IPS-NIHi7 (cell line): ENCODE measurements at regions not wholly inside any gene's neighbourhood (a gene's known extent, or its start where the extent isn't known, plus 50 kb on each side); places are given as distances from the start of the nearest gene placed in this dataset.
"Not testable (repeated sequence)": the region's sequence is repeated elsewhere in the genome, so short reads cannot be mapped to it uniquely, and the experiment has no call there.

Experiments used
- DNase-seq: peaks from one replicate; pipeline ENCODE4 v3.0.0; 2012; ENCODE audit warnings: mixed read lengths; ENCODE audit errors: extremely low spot score

GRCh38 chr5:99061299-99061698 lies 132.5 kb upstream of the CHD1 start:
- no peak for DNase-seq

GRCh38 chr5:99060306-99061261 lies 131.8 kb upstream of the CHD1 start:
- DNase-seq = peak; percentile 63

GRCh38 chr5:99059685-99060084 lies 130.9 kb upstream of the CHD1 start:
- no peak for DNase-seq

DNA sequence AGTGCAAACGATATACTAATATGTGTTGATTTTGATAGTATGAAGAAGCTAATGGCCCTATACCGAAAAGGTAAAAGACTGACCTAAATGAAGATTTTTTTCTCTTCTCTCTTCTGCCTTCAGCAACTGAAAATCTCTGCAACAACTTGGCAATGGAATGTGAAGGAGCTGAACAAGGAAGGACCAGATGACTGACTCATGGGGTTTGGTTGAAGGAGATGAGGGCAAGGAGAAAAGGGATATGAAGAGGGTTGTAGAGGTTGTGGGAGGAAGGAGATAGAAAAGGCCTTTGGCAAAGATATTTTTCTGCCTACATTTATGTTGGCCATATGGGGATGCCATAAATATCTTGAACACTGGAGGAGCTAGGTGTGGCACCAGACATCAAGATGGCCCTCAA lies 129.7 kb upstream of the CHD1 start:
- no peak for DNase-seq

DNA sequence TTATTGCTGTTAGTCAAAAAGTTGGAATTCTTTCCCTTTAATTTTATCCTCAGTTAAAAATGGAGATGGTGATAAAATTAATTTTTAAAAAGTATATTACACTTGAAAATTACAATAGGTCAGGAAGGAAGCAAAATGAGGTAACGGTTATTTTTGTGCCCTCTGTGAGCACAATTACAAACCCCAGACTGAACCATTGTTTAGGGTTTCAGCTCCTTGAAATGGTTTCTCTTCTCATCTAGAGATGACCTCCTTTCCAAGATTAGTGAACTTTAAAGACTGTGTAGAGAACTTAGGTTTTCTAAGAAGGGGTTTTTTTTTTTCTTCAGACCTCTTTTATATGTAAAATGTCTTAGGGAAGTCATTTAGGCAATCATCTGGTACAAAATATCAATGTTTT lies 126.2 kb upstream of the CHD1 start:
- DNase-seq = no peak

GRCh38 chr5:99045871-99046270 lies 117.1 kb upstream of the CHD1 start:
- no peak for DNase-seq

DNA sequence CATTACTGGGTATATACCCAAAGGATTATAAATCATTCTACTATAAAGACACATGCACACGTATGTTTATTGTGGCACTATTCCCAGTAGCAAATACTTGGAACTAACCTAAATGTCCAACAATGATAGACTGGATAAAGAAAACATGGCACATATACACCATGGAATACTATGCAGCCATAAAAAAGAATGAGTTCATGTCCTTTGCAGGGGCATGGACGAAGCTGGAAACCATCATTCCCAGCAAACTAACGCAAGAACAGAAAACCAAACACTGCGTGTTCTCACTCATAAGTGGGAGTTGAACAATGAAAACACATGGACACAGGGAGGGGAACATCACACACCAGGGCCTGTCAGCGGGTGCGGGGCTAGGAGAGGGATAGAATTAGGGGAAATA lies 114.5 kb upstream of the CHD1 start:
- DNase-seq = not testable (repeated sequence)

- no peak for DNase-seq
Observed at GRCh38 chr5:99037668-99038067, 108.9 kb upstream of the CHD1 start.

GRCh38 chr5:99035942-99036341 lies 107.1 kb upstream of the CHD1 start:
- no peak for DNase-seq

- no peak for DNase-seq
Observed at GRCh38 chr5:99034336-99034735, 105.5 kb upstream of the CHD1 start.

DNA sequence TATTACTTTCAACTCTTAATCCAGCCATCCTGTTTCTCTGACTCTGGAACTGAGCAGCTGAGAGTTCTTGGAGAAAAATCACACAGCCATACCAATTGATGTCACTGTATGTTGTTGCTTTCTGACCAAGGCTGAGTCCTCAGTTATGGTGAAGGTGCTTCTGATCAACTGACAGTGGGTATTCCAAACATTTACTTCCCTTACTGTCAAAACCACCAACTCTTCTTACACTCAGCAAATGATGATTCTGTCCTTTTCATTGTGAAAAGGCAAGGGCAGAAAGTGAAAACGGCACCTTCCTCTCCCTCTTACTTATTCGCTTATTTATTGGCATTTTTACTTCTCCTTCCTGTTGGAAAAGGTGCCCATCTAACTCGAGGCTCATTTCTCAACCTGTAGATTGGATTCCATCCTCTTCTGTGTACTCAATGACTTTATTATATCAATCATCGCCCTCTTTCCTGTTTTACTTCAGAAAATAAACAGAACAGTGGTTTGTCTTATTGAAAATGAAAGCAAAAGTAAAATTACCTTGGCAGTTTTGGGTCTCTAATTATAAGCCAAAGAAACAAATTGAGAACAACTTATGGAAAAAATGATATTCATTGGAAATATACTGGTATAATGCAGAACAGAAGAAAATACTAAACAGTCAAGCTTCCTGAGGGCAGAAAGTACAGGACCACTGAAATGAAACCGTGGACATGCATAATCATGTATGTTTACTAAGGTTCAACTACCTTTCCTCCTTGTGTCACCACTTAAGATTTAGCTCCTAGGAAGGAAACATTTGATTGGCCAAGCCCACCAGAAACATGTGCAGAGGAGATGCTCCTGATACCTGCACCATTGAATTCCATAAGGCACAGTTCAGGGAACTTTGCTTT lies 104.5 kb upstream of the CHD1 start:
- no peak for DNase-seq

- DNase-seq = peak; percentile 72
Observed at GRCh38 chr5:99032234-99033013, 103.6 kb upstream of the CHD1 start.

- DNase-seq = no peak
Observed at GRCh38 chr5:99030906-99031440, 102.2 kb upstream of the CHD1 start.

DNA sequence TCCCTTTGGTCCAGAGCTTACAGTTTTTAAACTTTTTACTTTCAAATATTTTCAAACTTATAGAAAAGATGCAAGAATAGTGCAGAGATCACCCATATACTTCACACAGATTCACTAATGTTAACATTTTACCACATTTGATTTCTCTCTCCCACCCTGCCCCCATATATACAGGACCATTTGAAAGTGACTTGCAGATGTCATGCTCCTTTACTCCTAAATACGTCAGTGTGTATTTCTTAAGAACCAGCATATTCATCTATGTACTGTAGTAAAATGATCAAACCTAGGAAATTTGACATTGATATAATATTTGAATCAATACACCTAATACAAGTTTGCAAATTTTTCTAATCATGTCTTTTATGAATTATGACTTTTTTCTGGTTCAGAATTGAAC lies 100.4 kb upstream of the CHD1 start:
- no peak for DNase-seq

DNA sequence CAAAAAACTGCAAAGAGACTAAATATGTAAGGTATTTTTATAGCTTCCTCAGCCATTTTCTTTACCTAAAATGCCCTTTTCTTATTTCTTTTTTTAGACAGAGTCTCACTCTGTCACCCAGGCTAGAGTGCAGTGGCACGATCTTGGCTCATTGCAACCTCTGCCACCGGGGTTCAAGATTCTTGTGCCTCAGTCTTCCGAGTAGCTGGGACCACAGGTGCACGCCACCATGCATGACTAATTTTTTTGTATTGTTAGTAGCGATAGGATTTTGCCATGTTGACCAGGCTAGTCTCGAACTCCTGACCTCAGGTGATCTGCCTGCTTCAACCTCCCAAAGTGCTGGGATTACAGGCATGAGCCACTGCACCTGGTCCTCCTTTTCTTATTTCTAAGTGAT lies 99.4 kb upstream of the CHD1 start:
- not testable (repeated sequence) for DNase-seq

- DNase-seq = no peak
Observed at GRCh38 chr5:99025298-99026045, 96.7 kb upstream of the CHD1 start.

DNA sequence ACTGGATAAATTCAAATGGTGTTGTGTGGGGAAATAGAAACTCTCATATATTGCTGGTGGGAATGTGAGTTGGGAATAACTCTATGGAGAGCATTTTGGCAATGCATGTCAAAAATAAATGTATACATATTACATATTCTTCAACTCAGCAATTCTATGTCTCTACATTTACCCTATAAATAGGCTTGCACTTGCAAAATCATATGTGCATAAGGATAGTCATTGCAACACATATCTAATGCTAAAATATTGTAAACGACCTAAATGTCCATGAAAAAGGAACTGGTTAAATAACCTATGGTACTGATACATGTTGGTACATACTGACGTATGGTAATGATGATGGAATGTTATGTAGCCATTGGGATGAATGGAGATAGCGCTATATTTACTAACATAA lies 94.5 kb upstream of the CHD1 start:
- DNase-seq = no peak

DNA sequence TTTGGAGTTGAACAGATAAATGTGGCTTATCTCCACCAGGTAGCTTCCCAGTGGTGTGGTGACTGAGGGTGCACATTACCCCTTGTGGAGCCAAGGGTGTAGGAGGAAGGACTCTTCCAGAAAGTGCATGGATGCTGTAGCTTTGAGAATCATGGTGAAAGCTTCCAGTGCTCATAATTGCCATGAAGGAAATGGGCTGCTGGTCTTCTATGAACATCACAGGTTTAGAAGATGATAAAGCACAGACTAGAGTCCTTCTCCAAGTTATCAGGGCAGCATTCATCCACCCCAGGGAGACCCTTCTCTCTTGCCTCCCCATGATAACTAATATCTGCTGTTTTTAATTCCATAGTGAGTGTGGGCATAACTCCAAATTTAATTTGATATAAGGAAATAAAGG lies 93.4 kb upstream of the CHD1 start:
- DNase-seq = no peak

DNA sequence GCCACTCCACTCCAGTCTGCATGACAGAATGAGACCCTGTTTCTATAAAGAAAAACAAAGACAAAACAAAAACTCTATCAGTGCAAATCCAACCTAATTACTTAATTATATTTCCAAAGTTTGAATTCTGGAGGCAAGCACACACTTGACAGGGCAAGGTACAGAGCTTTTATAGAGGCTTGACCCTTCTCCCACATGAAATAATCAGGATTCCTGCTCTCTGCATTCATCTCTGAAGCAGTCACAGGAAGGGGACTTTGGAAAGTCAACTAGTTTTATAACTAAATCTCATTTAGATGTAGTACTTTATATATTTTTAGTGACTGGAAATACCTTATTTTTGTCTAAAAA lies 91.9 kb upstream of the CHD1 start:
- no peak for DNase-seq

- DNase-seq = no peak
Observed at GRCh38 chr5:99019812-99020697, 91.2 kb upstream of the CHD1 start.
